AG20443 (cell line): ENCODE measurements at regions not wholly inside any gene's neighbourhood (a gene's known extent, or its start where the extent isn't known, plus 50 kb on each side); places are given as distances from the start of the nearest gene placed in this dataset.
A peak's percentile ranks its signal among the peaks of the same experiment; 100 is the strongest.
"Not testable (repeated sequence)": the region's sequence is repeated elsewhere in the genome, so short reads cannot be mapped to it uniquely, and the experiment has no call there.

ENCODE experiments used
- DNase-seq: peaks from one replicate; pipeline ENCODE4 v3.0.0; 2012; ENCODE audit warnings: low spot score, mixed read lengths

- peak; percentile 58 for DNase-seq
Observed at GRCh38 chr2:149715005-149715592, 127.5 kb upstream of the MMADHC start.

DNA sequence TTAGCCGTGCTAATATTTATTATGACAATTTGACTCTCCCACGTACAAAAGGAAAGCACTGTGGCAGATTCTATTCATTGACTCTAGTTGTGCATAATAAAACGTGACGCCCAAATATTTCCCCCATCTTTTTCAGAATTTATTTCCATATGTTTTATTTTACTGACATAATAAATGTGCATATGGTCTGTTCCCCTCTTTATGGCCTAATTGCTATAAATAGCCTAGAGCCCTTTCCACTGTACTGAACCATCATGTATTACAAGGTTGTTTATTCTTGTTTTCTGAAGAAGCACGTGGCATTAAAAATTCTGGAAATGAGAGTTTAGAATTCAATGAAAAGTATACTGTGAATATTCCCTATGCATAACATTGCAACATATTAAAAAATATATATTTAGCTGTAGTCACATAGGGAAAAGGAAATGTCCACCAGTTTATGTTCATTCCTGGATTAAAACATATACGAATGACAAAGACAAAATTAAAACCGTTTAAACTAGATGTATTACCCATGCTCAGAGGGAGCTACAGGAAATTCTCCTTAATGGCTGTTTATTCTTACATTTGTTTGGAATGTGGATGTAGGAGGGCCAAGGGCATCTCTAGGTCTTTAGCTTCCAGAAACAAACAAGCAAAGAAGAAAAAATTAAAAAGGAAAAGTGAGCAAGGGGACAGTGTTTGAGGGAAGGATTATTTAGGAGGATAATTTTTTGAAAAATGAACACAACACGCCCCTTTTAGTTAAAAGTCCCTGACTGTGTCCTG, 122.1 kb upstream of the MMADHC start:
- no peak for DNase-seq

GRCh38 chr2:149703281-149703680, 115.7 kb upstream of the MMADHC start:
- no peak for DNase-seq

DNA sequence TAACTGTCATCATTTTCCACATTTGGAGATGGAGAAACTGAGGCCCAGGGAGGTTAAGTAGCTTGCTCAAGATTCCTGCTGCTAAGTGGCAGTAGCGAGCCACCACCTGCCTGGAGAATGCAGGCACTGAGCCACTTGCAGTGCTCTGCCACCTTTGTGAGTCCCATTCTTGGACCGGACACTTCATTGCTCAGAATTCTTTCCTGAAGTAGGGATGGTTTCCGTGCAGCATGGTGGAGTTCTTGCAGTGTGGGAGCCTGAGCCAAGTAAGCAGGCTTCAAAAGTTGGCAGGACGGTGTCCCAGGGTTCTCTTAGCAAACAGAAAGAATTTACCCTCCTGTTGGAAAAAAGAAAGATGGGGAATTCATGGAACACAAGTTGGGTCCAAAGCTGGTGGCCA, 115.0 kb upstream of the MMADHC start:
- no peak for DNase-seq

GRCh38 chr2:149701241-149701640, 113.7 kb upstream of the MMADHC start:
- no peak for DNase-seq

DNA sequence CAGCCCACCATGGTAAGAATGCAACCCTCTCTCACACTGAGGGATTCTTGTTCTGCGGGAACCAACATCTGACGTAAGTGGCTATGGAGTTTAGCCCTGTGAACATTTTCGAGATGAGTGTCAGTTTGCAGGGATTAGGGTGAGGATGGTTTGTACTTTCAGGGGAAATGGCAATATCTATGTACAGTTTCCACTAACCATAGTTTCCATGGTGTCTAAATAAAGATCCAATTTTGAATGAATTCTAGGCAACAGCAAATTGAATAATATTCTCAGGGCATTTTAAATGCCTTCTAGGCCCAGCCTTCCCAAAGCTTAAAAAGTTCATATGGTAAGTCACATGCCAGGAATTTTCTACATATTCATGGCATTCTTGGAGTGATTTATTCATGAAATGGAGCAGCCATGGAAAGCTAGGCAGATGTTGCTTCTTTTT, 105.4 kb upstream of the MMADHC start:
- DNase-seq = no peak

DNA sequence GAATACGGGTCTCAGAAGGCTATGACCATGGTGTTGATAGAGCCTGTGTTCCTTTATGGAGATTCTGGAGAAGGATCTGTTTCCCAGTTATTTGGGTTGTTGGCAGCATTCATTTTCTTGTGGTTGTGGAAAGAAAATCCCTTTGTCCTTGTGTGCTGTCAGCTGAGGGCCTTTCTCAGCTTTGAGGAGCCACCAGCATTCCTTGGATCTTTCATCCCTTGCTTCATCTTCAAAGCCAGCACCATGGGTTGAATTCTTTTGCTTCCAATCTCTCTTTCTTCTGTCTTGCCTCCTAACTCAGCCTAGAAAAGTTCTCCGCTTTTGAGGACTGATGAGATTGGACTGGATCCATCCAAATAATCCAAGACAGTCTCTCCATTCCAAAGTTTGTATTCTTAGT, 103.2 kb upstream of the MMADHC start:
- DNase-seq = peak; percentile 29

DNA sequence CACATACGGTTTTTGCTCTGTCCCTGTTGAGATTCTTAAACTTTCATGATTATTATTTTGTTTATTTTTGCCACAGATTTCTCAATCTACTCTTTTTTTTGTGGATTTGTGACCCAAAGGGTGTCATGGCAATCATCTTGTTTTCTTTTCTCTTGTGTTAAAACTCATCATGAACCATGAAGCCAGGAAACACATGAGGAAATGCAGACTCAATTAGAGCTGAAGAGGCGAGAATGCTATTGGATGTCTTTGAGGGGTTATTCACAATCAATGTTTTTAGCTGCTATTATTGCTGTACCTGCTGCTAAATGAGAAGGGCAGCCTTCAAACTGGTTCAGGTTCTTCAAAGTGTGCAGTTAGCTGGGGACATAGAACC, 99.5 kb upstream of the MMADHC start:
- DNase-seq = no peak

- DNase-seq = no peak
Observed at GRCh38 chr2:149686136-149687051, 98.8 kb upstream of the MMADHC start.

DNA sequence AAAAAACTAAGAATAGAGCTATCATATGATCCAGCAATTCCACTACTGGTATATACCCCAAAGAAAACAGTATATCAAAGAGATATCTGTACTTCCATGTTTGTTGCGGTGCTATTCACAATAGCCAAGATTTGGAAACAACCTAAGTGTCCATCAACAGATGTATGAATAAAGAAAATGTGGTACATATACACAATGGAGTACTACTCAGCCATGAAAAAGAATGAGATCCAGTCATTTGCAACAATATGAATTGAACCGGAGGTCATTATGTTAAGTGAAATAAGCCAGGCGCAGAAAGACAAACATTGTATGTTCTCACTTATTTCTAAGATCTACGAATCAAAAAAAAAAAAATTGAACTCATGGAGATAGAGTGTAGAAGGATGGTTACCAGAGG, 97.8 kb upstream of the MMADHC start:
- not testable (repeated sequence) for DNase-seq

- peak; percentile 47 for DNase-seq
Observed at GRCh38 chr2:149679286-149679685, 91.7 kb upstream of the MMADHC start.

GRCh38 chr2:149677416-149677815, 89.8 kb upstream of the MMADHC start:
- no peak for DNase-seq

DNA sequence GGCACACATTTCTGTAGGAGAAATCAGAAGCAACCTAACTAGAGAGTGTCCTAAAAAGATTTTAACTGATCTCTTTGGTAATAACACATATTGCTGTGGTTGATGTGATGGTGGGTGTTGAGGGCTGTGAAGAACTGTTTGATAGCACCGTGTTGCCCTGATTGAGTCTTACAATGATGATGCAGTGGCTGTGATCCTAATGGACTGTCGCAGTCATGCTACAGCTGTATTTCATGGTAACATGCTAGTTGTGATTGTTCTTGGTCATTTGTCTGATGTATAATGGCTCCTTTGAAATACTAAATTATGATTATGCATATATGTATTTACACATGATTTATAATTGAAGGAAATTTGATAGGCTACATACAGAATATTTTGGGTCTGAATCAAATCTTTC, 82.5 kb upstream of the MMADHC start:
- no peak for DNase-seq

- no peak for DNase-seq
Observed at GRCh38 chr2:149666809-149667320, 79.3 kb upstream of the MMADHC start.

GRCh38 chr2:149664896-149665295, 77.3 kb upstream of the MMADHC start:
- no peak for DNase-seq

GRCh38 chr2:149662556-149662955, 75.0 kb upstream of the MMADHC start:
- DNase-seq = no peak

DNA sequence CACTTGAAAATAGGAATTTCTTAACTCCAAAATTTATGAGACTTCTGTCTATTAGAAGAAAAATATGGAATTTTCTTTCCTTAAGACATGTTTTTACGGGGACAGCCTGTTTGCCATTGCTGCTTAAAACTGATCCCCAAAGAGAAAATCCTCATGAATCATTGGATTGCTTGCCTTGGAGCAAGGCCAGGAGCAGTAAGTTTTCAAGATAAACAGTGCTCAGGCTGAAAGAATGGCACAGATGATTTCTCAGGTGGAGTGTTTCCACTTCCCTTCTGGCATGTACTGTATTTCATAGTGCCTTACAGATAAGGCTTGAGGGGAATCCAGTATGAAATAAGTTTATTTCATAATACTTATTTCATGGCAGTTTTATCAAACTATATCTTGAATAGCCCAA, 74.3 kb upstream of the MMADHC start:
- DNase-seq = peak; percentile 20

DNA sequence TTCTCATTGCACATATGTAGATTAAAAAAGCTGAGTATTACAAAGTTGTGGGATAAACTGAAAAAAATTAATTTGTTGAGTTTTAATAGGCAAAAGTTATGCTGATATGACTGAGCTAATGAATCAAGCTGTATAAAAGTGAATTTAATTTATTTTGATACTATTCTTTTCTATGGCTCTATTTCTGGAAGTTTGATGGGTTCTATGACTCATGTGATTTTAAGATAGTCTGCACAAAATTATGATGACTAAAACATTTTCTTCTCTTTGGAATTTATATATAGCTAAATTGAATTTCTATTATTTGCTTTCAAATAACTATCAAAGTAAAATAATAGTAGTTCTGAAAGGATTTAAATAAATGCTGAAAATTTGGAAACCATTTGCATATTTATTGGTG, 71.0 kb upstream of the MMADHC start:
- no peak for DNase-seq

GRCh38 chr2:149657401-149658040, 69.9 kb upstream of the MMADHC start:
- DNase-seq = no peak

DNA sequence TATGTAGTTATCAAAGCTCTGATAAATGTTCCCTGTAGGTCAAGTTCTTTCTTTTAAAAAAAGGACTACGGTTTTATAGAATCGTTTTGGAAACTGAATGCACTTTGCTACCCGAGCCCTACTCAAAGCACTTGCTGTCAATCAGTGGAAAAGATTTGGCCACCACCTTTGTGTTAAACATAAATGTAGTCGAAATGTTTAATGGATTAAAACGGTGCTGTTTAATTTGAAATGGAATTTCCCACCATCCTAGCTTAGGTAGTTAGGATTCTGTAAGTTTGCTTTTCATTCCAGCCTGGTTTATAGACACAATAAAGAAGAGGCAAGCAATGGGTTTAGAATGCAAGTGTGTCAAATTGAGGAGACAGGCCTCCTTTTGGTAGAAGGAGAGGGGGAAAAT, 69.4 kb upstream of the MMADHC start:
- DNase-seq = no peak

DNA sequence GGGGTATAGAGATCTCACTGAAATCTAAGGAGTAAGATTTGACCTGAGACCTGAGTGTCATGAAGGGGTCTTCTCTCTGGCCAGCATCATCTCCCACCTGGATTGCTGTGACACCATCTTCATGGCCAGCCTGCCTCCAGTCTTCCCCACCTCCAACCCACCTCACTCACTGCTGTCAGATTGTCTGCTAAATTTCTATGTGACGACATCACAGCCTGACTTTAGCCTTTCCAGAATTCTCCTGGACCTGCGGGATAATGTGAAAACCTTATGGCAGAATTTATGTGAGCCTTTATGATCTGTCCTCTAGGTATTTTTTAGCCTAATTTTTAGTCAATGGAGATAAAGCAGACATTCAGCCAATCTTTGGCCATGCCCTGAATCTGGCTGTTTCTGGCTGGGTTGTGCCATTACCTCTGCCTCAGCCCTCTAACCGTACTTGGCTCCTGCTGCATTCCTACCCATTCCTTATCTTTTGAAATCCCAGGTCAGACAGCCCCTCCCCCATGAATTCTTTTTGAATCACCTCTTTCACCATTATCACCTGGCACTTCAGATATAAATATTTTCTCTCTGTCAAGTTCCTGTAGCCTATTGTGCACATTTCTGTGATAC, 66.4 kb upstream of the MMADHC start:
- DNase-seq = no peak

GRCh38 chr2:149652926-149653325, 65.4 kb upstream of the MMADHC start:
- peak; percentile 42 for DNase-seq
